Colonic mucosa (tissue), 4 donors: ENCODE measurements at regions not wholly inside any gene's neighbourhood (a gene's known extent, or its start where the extent isn't known, plus 50 kb on each side); places are given as distances from the start of the nearest gene placed in this dataset.

Source experiments
- DNase-seq: peaks from one replicate; pipeline ENCODE4 v3.0.0-alpha.2; 2020
- H3K27ac ChIP-seq: fragments of 200-600 bp; one replicate; pipeline ENCODE4 v1.8.0; 2021
- H3K27me3 ChIP-seq: fragments of 200-600 bp; one replicate; pipeline ENCODE4 v1.8.0; 2021
- H3K36me3 ChIP-seq: fragments of 200-600 bp; one replicate; pipeline ENCODE4 v1.8.0; 2021
- H3K4me1 ChIP-seq: fragments of 200-600 bp; one replicate; pipeline ENCODE4 v1.8.0; 2021; ENCODE audit warnings: mild to moderate bottlenecking
- H3K4me3 ChIP-seq: fragments of 200-600 bp; one replicate; pipeline ENCODE4 v1.8.0; 2021
- H3K9ac ChIP-seq, 2 donors: one replicate each; pipeline ENCODE4 v1.7.0; 2013; ENCODE audit warnings: control low read depth in 2 of 2, low read depth in 2 of 2, low read length in 2 of 2
- H3K9me3 ChIP-seq: fragments of 200-600 bp; one replicate; pipeline ENCODE4 v1.8.0; 2021
- intact Hi-C: fragments of 100-400 bp; cut with DNase I; formaldehyde crosslinking; loops from one replicate; pipeline ENCODE4 v1.14.1; 2022
- TF ChIP-seq, protein P1 (sequence below): fragments of 200-600 bp; IDR thresholded peaks from one replicate; pipeline ENCODE4 v1.8.0; 2022; ENCODE audit warnings: antibody characterized with exemption, mild to moderate bottlenecking
- donor health status: healthy.
- donor health status: DM: no; HTN: no; CAD: no.
- donor health status: DM: no; HTN: no; CAD: no.

DNA sequence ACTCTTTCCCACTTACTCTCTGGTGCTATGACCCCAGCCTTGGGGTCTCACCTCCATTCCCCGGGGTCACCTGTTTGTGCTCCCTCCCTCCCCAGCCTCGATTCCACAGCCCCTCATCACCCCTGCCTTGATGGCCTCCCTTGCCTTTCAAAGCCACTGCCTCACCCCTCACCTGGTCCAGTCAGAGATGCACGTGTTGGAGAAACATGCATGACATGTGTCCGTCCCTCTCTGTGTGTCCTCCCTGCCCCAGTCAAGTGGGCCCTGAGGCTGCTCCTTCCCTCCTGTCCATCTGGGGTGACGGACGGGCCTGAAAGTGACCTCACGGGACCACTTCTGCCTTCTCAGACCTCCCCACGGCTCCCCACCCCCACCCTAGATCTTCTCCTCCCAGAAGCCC, 82.3 kb upstream of the TWIST2 start:
- Histone ChIP-seq H3K27ac (no peak overlapping the region), H3K27me3 (no peaks in the 10 kb centered on the region), H3K36me3 (no peaks in the 10 kb centered on the region), H3K4me3 (no peak overlapping the region), H3K9me3 (no peaks in the 10 kb centered on the region), H3K9ac (no peak overlapping the region), H3K4me1 (no peaks in the 10 kb centered on the region)
- intact Hi-C loops, result no loop called here
- no peak for DNase-seq
- TF ChIP-seq, protein P1, sequence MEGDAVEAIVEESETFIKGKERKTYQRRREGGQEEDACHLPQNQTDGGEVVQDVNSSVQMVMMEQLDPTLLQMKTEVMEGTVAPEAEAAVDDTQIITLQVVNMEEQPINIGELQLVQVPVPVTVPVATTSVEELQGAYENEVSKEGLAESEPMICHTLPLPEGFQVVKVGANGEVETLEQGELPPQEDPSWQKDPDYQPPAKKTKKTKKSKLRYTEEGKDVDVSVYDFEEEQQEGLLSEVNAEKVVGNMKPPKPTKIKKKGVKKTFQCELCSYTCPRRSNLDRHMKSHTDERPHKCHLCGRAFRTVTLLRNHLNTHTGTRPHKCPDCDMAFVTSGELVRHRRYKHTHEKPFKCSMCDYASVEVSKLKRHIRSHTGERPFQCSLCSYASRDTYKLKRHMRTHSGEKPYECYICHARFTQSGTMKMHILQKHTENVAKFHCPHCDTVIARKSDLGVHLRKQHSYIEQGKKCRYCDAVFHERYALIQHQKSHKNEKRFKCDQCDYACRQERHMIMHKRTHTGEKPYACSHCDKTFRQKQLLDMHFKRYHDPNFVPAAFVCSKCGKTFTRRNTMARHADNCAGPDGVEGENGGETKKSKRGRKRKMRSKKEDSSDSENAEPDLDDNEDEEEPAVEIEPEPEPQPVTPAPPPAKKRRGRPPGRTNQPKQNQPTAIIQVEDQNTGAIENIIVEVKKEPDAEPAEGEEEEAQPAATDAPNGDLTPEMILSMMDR, result no peak

DNA sequence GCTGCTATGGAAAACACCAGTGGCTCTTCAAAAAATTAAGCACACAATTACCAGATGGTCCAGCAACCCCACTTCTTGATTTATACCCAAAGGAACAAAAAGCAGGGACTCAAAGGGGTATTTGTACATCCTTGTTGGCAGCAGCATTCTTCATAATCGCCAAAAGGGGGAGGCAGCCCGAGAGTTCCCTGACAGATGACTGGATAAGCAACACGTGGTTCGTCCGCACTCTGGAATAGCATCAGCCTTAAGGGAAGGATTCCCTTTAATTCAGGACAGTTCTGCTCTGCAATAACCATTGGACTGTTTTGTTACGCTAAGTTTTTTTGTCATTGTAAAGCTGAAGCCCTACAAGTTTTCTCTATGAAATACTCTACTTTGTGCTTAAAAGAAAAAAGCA, 76.7 kb upstream of the TWIST2 start:
- Histone ChIP-seq H3K36me3 (no peaks in the 10 kb centered on the region), H3K4me3 (no peak overlapping the region), H3K9me3 (no peaks in the 10 kb centered on the region), H3K27ac (no peak overlapping the region), H3K27me3 (no peaks in the 10 kb centered on the region), H3K4me1 (no peaks in the 10 kb centered on the region), H3K9ac (no peak overlapping the region)
- intact Hi-C loops, result no loop called here
- TF ChIP-seq, protein P1, result no peak
- no peak for DNase-seq

DNA sequence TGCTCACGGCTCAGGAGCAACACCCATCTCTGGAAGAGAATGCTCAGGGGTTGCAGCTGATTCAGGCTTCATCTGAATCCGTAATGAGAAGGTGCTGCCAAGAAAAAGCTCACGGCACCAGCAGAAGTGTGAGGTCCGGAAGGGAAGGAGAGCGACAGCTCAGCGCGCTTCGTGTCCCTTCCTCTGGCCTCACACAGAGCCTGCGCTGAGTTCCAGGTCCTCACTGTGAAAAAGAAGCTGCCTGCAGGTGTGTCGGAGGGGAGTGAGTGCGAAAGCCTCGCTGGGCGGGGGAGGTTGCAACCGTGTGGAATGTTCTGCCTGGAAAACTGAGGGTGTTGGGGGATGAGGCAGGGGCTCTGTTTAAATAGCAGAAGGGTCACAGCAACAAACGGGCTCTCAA, 76.2 kb upstream of the TWIST2 start:
- H3K4me3 ChIP-seq, result no peak overlapping the region
- intact Hi-C loops, result no loop called here
- DNase-seq, result no peak
- TF ChIP-seq, protein P1, result no peak
- H3K9ac ChIP-seq, result no peak overlapping the region
- H3K9me3 ChIP-seq, result no peaks in the 10 kb centered on the region
- no peaks in the 10 kb centered on the region for H3K27me3 ChIP-seq
- no peaks in the 10 kb centered on the region for H3K36me3 ChIP-seq
- no peak overlapping the region for H3K27ac ChIP-seq
- H3K4me1 ChIP-seq, result no peaks in the 10 kb centered on the region

DNA sequence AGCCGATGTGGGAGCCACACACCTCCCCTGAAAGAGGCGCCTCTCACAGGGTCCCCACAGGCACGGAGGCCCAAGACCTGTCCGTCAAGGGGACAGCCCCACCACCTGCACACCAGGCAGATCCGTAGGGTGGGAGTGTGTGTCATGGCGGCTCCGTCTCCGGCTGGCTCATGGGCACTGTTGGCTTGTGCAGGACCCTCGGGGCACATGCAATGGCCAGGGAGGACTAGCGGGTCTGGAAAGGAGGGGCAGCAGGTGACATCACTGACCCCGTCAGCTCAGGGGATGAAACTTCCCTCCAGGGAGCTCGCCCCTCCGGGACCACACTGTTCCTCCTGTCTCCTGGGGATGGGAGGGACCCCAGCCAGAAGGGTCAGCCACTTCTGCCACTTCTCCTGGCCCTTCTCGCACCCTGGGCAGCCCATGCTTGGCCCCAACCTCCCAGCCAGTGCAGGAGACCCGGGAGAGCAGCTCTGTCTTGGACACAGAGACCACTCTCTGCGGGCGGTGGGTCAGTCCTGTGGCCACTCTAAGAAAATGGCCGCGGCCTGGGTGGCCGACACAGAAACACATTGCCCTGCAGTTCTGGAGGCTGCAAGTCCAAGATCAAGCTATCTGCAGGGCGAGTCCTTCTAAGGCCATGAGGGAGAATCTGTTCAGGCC, 75.1 kb upstream of the TWIST2 start:
- no peak for DNase-seq
- TF ChIP-seq, protein P1, result no peak
- intact Hi-C loops, result no loop called here
- Histone ChIP-seq H3K9me3 (no peaks in the 10 kb centered on the region), H3K27ac (no peak overlapping the region), H3K4me1 (no peaks in the 10 kb centered on the region), H3K36me3 (no peaks in the 10 kb centered on the region), H3K4me3 (no peak overlapping the region), H3K27me3 (no peaks in the 10 kb centered on the region), H3K9ac (no peak overlapping the region)

DNA sequence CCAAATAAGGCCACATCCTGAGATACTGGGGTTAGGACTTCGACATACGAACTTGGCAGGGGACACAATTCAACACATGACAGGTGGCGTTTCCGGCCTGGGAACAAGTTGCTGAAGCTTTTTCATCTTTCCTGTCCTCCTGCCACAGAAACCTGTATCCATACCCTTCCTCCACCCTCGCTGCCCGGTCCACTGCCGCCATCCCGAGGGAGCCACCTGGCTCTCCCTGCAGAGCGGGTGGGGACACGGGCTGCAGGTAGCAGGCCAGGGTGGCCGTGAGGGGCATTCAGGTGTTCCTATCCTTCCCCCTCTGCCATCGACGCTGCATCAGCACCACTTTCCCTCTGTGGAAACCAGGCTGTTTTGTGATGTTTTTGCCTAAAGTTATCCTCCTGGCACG, 74.4 kb upstream of the TWIST2 start:
- no peaks in the 10 kb centered on the region for H3K4me1 ChIP-seq
- TF ChIP-seq, protein P1, result no peak

More for the DNA sequence above, 74.4 kb upstream of the TWIST2 start:
- Histone ChIP-seq H3K9me3 (no peaks in the 10 kb centered on the region), H3K27ac (no peak overlapping the region), H3K4me3 (no peak overlapping the region), H3K27me3 (no peaks in the 10 kb centered on the region), H3K9ac (no peak overlapping the region), H3K36me3 (no peaks in the 10 kb centered on the region)
- intact Hi-C loops, result no loop called here
- DNase-seq, result no peak
